GM18505 (cell line): ENCODE measurements at regions not wholly inside any gene's neighbourhood (a gene's known extent, or its start where the extent isn't known, plus 50 kb on each side); places are given as distances from the start of the nearest gene placed in this dataset.

Experiments
- ATAC-seq: cut with Tn5 transposase; IDR thresholded peaks from one replicate; pipeline ENCODE4 v1.9.1; 2021; ENCODE audit not compliant: unreplicated experiment
- POLR2A ChIP-seq: IDR thresholded peaks from 4 replicates; pipeline ENCODE4 v1.6.1; 2011; ENCODE audit warnings: borderline replicate concordance; ENCODE audit not compliant: insufficient read depth, insufficient read length; ENCODE audit errors: extremely low read depth

- ATAC-seq, result no peak
- no peak for TF ChIP-seq POLR2A
These were observed 166.8 kb upstream of the SULF2 start for GRCh38 chr20:47952023-47952564.

GRCh38 chr20:47951521-47951971, 166.3 kb upstream of the SULF2 start:
- no peak for TF ChIP-seq POLR2A
- no peak for ATAC-seq

- no peak for ATAC-seq
- TF ChIP-seq POLR2A, result no peak
These were observed 165.6 kb upstream of the SULF2 start for GRCh38 chr20:47950913-47951283.

GRCh38 chr20:47950124-47950912, 165.0 kb upstream of the SULF2 start:
- no peak for TF ChIP-seq POLR2A
- no peak for ATAC-seq

GRCh38 chr20:47949230-47949629, 163.9 kb upstream of the SULF2 start:
- ATAC-seq, result no peak
- no peak for TF ChIP-seq POLR2A

- no peak for ATAC-seq
- no peak for TF ChIP-seq POLR2A
These were observed 159.4 kb upstream of the SULF2 start for GRCh38 chr20:47944682-47945081.

- no peak for TF ChIP-seq POLR2A
- ATAC-seq, result no peak
These were observed 156.6 kb upstream of the SULF2 start for GRCh38 chr20:47941869-47942268.

- no peak for TF ChIP-seq POLR2A
- no peak for ATAC-seq
These were observed 155.0 kb upstream of the SULF2 start for GRCh38 chr20:47940101-47940813.

- no peak for ATAC-seq
- TF ChIP-seq POLR2A, result no peak
These were observed 151.3 kb upstream of the SULF2 start for GRCh38 chr20:47936612-47937011.

- ATAC-seq, result no peak
- no peak for TF ChIP-seq POLR2A
These were observed 149.5 kb upstream of the SULF2 start for GRCh38 chr20:47934761-47935160.

GRCh38 chr20:47931443-47931842, 146.2 kb upstream of the SULF2 start:
- no peak for TF ChIP-seq POLR2A
- no peak for ATAC-seq

GRCh38 chr20:47931002-47931401, 145.7 kb upstream of the SULF2 start:
- ATAC-seq, result no peak
- TF ChIP-seq POLR2A, result no peak

- TF ChIP-seq POLR2A, result no peak
- no peak for ATAC-seq
These were observed 144.3 kb upstream of the SULF2 start for GRCh38 chr20:47929368-47930115.

- no peak for TF ChIP-seq POLR2A
- ATAC-seq, result no peak
These were observed 142.7 kb upstream of the SULF2 start for GRCh38 chr20:47927944-47928343.

GRCh38 chr20:47927385-47927851, 142.1 kb upstream of the SULF2 start:
- no peak for TF ChIP-seq POLR2A
- no peak for ATAC-seq
